HCT116 (cell line): ENCODE measurements at regions not wholly inside any gene's neighbourhood (a gene's known extent, or its start where the extent isn't known, plus 50 kb on each side); places are given as distances from the start of the nearest gene placed in this dataset.

Source experiments
- POLR2A ChIP-seq: IDR thresholded peaks from 2 replicates; pipeline ENCODE4 v1.7.0; 2011; ENCODE audit warnings: borderline replicate concordance; ENCODE audit not compliant: insufficient read depth, insufficient read length; ENCODE audit errors: extremely low read depth
- TF ChIP-seq, protein P1 (sequence below): IDR thresholded peaks from 2 replicates; pipeline ENCODE4 v1.6.1; 2011; ENCODE audit warnings: mild to moderate bottlenecking, low read length, moderate library complexity; ENCODE audit not compliant: insufficient replicate concordance; ENCODE audit errors: extremely low read depth

DNA sequence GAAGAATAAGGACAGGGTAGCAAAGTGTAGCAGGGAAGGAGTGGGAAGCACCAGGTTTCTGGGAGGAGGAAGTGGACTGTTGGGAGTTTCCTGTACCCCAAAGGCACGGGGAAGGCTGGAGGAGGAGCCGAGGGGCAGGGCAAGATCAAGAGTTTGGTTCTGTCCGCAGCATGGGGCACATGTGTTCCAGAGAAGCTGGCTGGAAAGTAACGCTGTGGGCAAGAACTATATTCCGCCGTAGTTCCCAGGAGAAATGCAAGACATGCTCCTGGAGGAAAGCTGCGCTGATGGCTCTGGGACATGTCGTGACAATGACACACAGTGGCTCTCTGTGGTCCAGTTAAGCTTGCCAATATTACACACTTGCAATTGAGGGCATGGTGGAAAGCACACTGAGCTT lies 51.7 kb upstream of the KPNA3 start (continued):
- TF ChIP-seq, protein P1, sequence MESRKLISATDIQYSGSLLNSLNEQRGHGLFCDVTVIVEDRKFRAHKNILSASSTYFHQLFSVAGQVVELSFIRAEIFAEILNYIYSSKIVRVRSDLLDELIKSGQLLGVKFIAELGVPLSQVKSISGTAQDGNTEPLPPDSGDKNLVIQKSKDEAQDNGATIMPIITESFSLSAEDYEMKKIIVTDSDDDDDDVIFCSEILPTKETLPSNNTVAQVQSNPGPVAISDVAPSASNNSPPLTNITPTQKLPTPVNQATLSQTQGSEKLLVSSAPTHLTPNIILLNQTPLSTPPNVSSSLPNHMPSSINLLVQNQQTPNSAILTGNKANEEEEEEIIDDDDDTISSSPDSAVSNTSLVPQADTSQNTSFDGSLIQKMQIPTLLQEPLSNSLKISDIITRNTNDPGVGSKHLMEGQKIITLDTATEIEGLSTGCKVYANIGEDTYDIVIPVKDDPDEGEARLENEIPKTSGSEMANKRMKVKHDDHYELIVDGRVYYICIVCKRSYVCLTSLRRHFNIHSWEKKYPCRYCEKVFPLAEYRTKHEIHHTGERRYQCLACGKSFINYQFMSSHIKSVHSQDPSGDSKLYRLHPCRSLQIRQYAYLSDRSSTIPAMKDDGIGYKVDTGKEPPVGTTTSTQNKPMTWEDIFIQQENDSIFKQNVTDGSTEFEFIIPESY = no peak
- no peak for TF ChIP-seq POLR2A
